Mesenchymal stem cell (in vitro differentiated cells and primary cell): ENCODE measurements at regions not wholly inside any gene's neighbourhood (a gene's known extent, or its start where the extent isn't known, plus 50 kb on each side); places are given as distances from the start of the nearest gene placed in this dataset.
"Not testable (repeated sequence)": the region's sequence is repeated elsewhere in the genome, so short reads cannot be mapped to it uniquely, and the experiment has no call there.

Experiments used
- DNase-seq: peaks from one replicate; pipeline ENCODE4 v3.0.0-alpha.2; 2013
- H2AFZ ChIP-seq: one replicate; pipeline ENCODE4 v1.6.1; 2013; ENCODE audit warnings: low read depth, mild to moderate bottlenecking, control low read depth, inconsistent platforms, low read length, moderate library complexity
- H2AK5ac ChIP-seq: 2 replicates; pipeline ENCODE4 v1.6.1; 2013; ENCODE audit warnings: low read length, moderate library complexity, mild to moderate bottlenecking, inconsistent platforms; ENCODE audit not compliant: severe bottlenecking
- H2BK120ac ChIP-seq: one replicate; pipeline ENCODE4 v1.6.1; 2013; ENCODE audit warnings: low read depth, mild to moderate bottlenecking, inconsistent platforms, low read length, moderate library complexity
- H2BK12ac ChIP-seq, 2 experiments: one replicate each; pipeline ENCODE4 v1.6.1; 2013; ENCODE audit warnings: inconsistent platforms in 2 of 2, low read length in 2 of 2, mild to moderate bottlenecking in 2 of 2, moderate library complexity in 2 of 2, control low read depth in 1 of 2
- H2BK15ac ChIP-seq: one replicate; pipeline ENCODE4 v1.6.1; 2013; ENCODE audit warnings: mild to moderate bottlenecking, low read depth, inconsistent platforms; ENCODE audit not compliant: poor library complexity, severe bottlenecking
- H2BK5ac ChIP-seq: 2 replicates; pipeline ENCODE4 v1.6.1; 2013; ENCODE audit warnings: low read depth, mild to moderate bottlenecking, low read length, control low read depth, inconsistent platforms; ENCODE audit not compliant: poor library complexity, severe bottlenecking
- H3K14ac ChIP-seq, 2 experiments: one replicate each; pipeline ENCODE4 v1.6.1; 2013; ENCODE audit warnings: inconsistent platforms in 2 of 2, low read length in 2 of 2, control low read depth in 1 of 2, mild to moderate bottlenecking in 1 of 2, moderate library complexity in 1 of 2
- H3K18ac ChIP-seq, 2 experiments: one replicate each; pipeline ENCODE4 v1.6.1; 2013; ENCODE audit warnings: inconsistent platforms in 2 of 2, low read length in 2 of 2, control low read depth in 1 of 2, low read depth in 1 of 2, mild to moderate bottlenecking in 1 of 2
- H3K23ac ChIP-seq, 2 experiments: one replicate each; pipeline ENCODE4 v1.6.1; 2013; ENCODE audit warnings: inconsistent platforms in 2 of 2, low read length in 2 of 2, mild to moderate bottlenecking in 2 of 2, moderate library complexity in 2 of 2, control low read depth in 1 of 2
- H3K27ac ChIP-seq: 2 replicates; pipeline ENCODE4 v1.5.1; 2013; ENCODE audit warnings: mild to moderate bottlenecking, moderate library complexity, low read length, control low read depth, inconsistent platforms; ENCODE audit not compliant: poor library complexity, severe bottlenecking
- H3K27me3 ChIP-seq, 2 experiments: 2 replicates each; pipeline versions ENCODE4 v1.6.1 to v1.7.0; 2013; ENCODE audit warnings: low read length in 2 of 2, mild to moderate bottlenecking in 2 of 2, moderate library complexity in 2 of 2, control low read depth in 1 of 2, inconsistent platforms in 1 of 2; ENCODE audit not compliant: control insufficient read depth in 1 of 2, insufficient read depth in 1 of 2
- H3K36me3 ChIP-seq, 2 experiments: 2 replicates each; pipeline versions ENCODE4 v1.6.1 to v1.7.0; 2013; ENCODE audit warnings: low read length in 2 of 2, control low read depth in 1 of 2, inconsistent platforms in 1 of 2, low read depth in 1 of 2, mild to moderate bottlenecking in 1 of 2; ENCODE audit not compliant: insufficient read depth in 2 of 2, control insufficient read depth in 1 of 2
- H3K4ac ChIP-seq, 2 experiments: one replicate each; pipeline ENCODE4 v1.6.1; 2013; ENCODE audit warnings: inconsistent platforms in 2 of 2, low read length in 2 of 2, mild to moderate bottlenecking in 2 of 2, moderate library complexity in 2 of 2, control low read depth in 1 of 2, low read depth in 1 of 2
- H3K4me1 ChIP-seq: 2 replicates; pipeline ENCODE4 v1.6.1; 2013; ENCODE audit warnings: low read depth, low read length, control low read depth; ENCODE audit not compliant: control insufficient read depth, insufficient read depth
- H3K4me2 ChIP-seq: 2 replicates; pipeline ENCODE4 v1.6.1; 2013; ENCODE audit warnings: low read length, mild to moderate bottlenecking, inconsistent platforms; ENCODE audit not compliant: poor library complexity, severe bottlenecking
- H3K4me3 ChIP-seq, 2 experiments: 2 replicates each; pipeline versions ENCODE4 v1.5.1 to v1.7.0; 2013; ENCODE audit warnings: low read length in 2 of 2, mild to moderate bottlenecking in 2 of 2, control low read depth in 1 of 2, low read depth in 1 of 2; ENCODE audit not compliant: insufficient read depth in 1 of 2
- H3K79me1 ChIP-seq: replicated peaks from 2 replicates; pipeline ENCODE4 v1.6.1; 2013; ENCODE audit warnings: mild to moderate bottlenecking, control low read depth, low read length, inconsistent platforms; ENCODE audit not compliant: poor library complexity, severe bottlenecking
- H3K9ac ChIP-seq: 2 replicates; pipeline ENCODE4 v1.7.0; 2013; ENCODE audit warnings: mild to moderate bottlenecking, low read length, moderate library complexity
- H3K9me3 ChIP-seq: 2 replicates; pipeline ENCODE4 v1.7.0; 2013; ENCODE audit warnings: mild to moderate bottlenecking, low read length; ENCODE audit not compliant: control insufficient read depth
- H4K8ac ChIP-seq: one replicate; pipeline ENCODE4 v1.6.1; 2013; ENCODE audit warnings: inconsistent platforms, mild to moderate bottlenecking, low read length, moderate library complexity
- H4K91ac ChIP-seq: one replicate; pipeline ENCODE4 v1.6.1; 2013; ENCODE audit warnings: mild to moderate bottlenecking, low read length, inconsistent platforms
- WGBS: methylation state at CpG from one replicate; pipeline ENCODE4 v1.1.7; 2013; ENCODE audit warnings: mixed read lengths; 5-methylcytosine and 5-hydroxymethylcytosine counted together

GRCh38 chr2:89130665-89131308 is 439.3 kb downstream of the RPIA start:
- not testable (repeated sequence) for H3K9ac ChIP-seq, H2BK120ac ChIP-seq, H3K36me3 ChIP-seq, H4K8ac ChIP-seq, H3K14ac ChIP-seq, H2BK12ac ChIP-seq, H3K9me3 ChIP-seq, H3K18ac ChIP-seq, H3K4me1 ChIP-seq, H3K27me3 ChIP-seq, H2AFZ ChIP-seq, H3K4ac ChIP-seq, H3K79me1 ChIP-seq, H2BK5ac ChIP-seq, H2AK5ac ChIP-seq, DNase-seq, H2BK15ac ChIP-seq, H4K91ac ChIP-seq, H3K4me3 ChIP-seq, H3K27ac ChIP-seq, H3K4me2 ChIP-seq, H3K23ac ChIP-seq
- WGBS: 84% methylated on average over 7 of the region's 10 CpGs

- not testable (repeated sequence) for H3K18ac ChIP-seq, H3K9ac ChIP-seq, H3K4me3 ChIP-seq, H3K4me2 ChIP-seq, H3K27me3 ChIP-seq, H2AK5ac ChIP-seq, H2BK12ac ChIP-seq, H3K4me1 ChIP-seq, DNase-seq, H3K14ac ChIP-seq, H2BK5ac ChIP-seq, H3K23ac ChIP-seq, H4K91ac ChIP-seq, H3K4ac ChIP-seq, H2BK120ac ChIP-seq, H3K36me3 ChIP-seq, H3K27ac ChIP-seq, H4K8ac ChIP-seq, H3K9me3 ChIP-seq, H3K79me1 ChIP-seq, H2BK15ac ChIP-seq, H2AFZ ChIP-seq
- WGBS: 54% methylated on average over 5 of the region's 5 CpGs
These were observed 451.5 kb downstream of the RPIA start for GRCh38 chr2:89142959-89143358.

GRCh38 chr2:89145342-89145741 is 453.9 kb downstream of the RPIA start:
- not testable (repeated sequence) for H3K9ac ChIP-seq, H2AFZ ChIP-seq, H3K27me3 ChIP-seq, H3K23ac ChIP-seq, H3K79me1 ChIP-seq, H4K8ac ChIP-seq, H4K91ac ChIP-seq, DNase-seq, H2BK12ac ChIP-seq, H3K4me2 ChIP-seq, H3K4ac ChIP-seq, H2BK5ac ChIP-seq, H3K14ac ChIP-seq, H3K36me3 ChIP-seq, H2BK120ac ChIP-seq, H2AK5ac ChIP-seq, H2BK15ac ChIP-seq, H3K27ac ChIP-seq, H3K4me3 ChIP-seq, H3K4me1 ChIP-seq, H3K9me3 ChIP-seq, H3K18ac ChIP-seq
- WGBS: 63% methylated on average over 1 of the region's 1 CpG

GRCh38 chr2:89148256-89148655 is 456.8 kb downstream of the RPIA start:
- not testable (repeated sequence) for H3K27ac ChIP-seq, H3K9me3 ChIP-seq, H3K36me3 ChIP-seq, H3K79me1 ChIP-seq, H3K23ac ChIP-seq, H2AFZ ChIP-seq, H3K27me3 ChIP-seq, H2BK120ac ChIP-seq, H3K4me2 ChIP-seq, DNase-seq, H3K4me1 ChIP-seq, H3K4me3 ChIP-seq, H2AK5ac ChIP-seq, H2BK12ac ChIP-seq, H3K9ac ChIP-seq, H3K14ac ChIP-seq, H2BK15ac ChIP-seq, H4K8ac ChIP-seq, H3K4ac ChIP-seq, H4K91ac ChIP-seq, H2BK5ac ChIP-seq, H3K18ac ChIP-seq
- 93% methylated on average over 2 of the region's 2 CpGs for WGBS
